SK-N-SH (cell line): ENCODE measurements at regions not wholly inside any gene's neighbourhood (a gene's known extent, or its start where the extent isn't known, plus 50 kb on each side); places are given as distances from the start of the nearest gene placed in this dataset.

Experiments used
- CTCF ChIA-PET: fragments of 300-600, 350-600 bp; formaldehyde crosslinking; extraction: SDS; loops from one replicate; lab custom pipeline; 2021; lab: Yijun Ruan, JAX
- POLR2A ChIA-PET: fragments of 350-600 bp; sonication (Branson Sonifier 250); formaldehyde crosslinking; extraction: SDS; loops from one replicate; lab custom pipeline; 2020; ENCODE audit warnings: antibody characterized with exemption, inconsistent platforms; lab: Yijun Ruan, JAX
- DNase-seq: peaks from one replicate; pipeline ENCODE4 v3.0.0; 2012
- H2AFZ ChIP-seq: fragments of 200-600 bp; sonication (generic); 2 replicates; pipeline ENCODE4 v1.8.1; 2016; ENCODE audit warnings: antibody characterized with exemption, mild to moderate bottlenecking, low read depth
- H3F3A ChIP-seq: fragments of 200-600 bp; sonication (generic); replicated peaks from 2 replicates; pipeline ENCODE3; 2016; ENCODE audit warnings: antibody characterized with exemption, mild to moderate bottlenecking; ENCODE audit not compliant: insufficient read depth
- H3K27ac ChIP-seq, 2 experiments: fragments of 200-500 bp in 1 of 2; fragments of 200-600 bp in 1 of 2; sonication (Bioruptor generic) in 1 of 2; sonication (generic), shearing (Covaris generic) in 1 of 2; 2 replicates each; pipeline versions ENCODE4 v1.5.1 to v1.6.1; 2014 to 2016; ENCODE audit warnings: low read depth in 2 of 2, inconsistent platforms in 1 of 2, low read length in 1 of 2, mild to moderate bottlenecking in 1 of 2, mixed read lengths in 1 of 2
- H3K27me3 ChIP-seq: fragments of 200-600 bp; sonication (generic), shearing (Covaris generic); 2 replicates; pipeline ENCODE4 v1.6.1; 2016; ENCODE audit warnings: mixed run types; ENCODE audit not compliant: insufficient read depth
- H3K36me3 ChIP-seq, 2 experiments: fragments of 200-500 bp in 1 of 2; fragments of 200-600 bp in 1 of 2; sonication (Bioruptor generic) in 1 of 2; sonication (generic) in 1 of 2; replicated peaks in 1 of 2; 2 replicates each; pipeline versions ENCODE3 to v1.5.1; 2014 to 2016; ENCODE audit warnings: low read length in 1 of 2, mild to moderate bottlenecking in 1 of 2; ENCODE audit not compliant: insufficient read depth in 2 of 2, control insufficient read depth in 1 of 2
- H3K4me1 ChIP-seq, 2 experiments: fragments of 200-500 bp in 1 of 2; fragments of 200-600 bp in 1 of 2; sonication (Bioruptor generic) in 1 of 2; sonication (generic), shearing (Covaris generic) in 1 of 2; 2 replicates each; pipeline versions ENCODE4 v1.5.1 to v1.6.1; 2014 to 2016; ENCODE audit warnings: low read depth in 1 of 2, low read length in 1 of 2, mixed run types in 1 of 2; ENCODE audit not compliant: insufficient read depth in 2 of 2, control insufficient read depth in 1 of 2
- H3K4me2 ChIP-seq: fragments of 200-600 bp; sonication (generic), shearing (Covaris generic); 2 replicates; pipeline ENCODE4 v1.6.1; 2017; ENCODE audit warnings: mixed run types
- H3K4me3 ChIP-seq, 2 experiments: fragments of 200-500 bp in 1 of 2; fragments of 200-600 bp in 1 of 2; sonication (Bioruptor generic) in 1 of 2; sonication (generic), shearing (Covaris generic) in 1 of 2; 2 replicates each; pipeline versions ENCODE4 v1.5.1 to v1.8.1; 2014 to 2016; ENCODE audit warnings: low read depth in 2 of 2, inconsistent platforms in 1 of 2, low read length in 1 of 2, mild to moderate bottlenecking in 1 of 2, mixed read lengths in 1 of 2, moderate library complexity in 1 of 2
- H3K79me2 ChIP-seq: fragments of 200-600 bp; sonication (generic); 2 replicates; pipeline ENCODE4 v1.8.1; 2017; ENCODE audit warnings: mild to moderate bottlenecking; ENCODE audit not compliant: insufficient read depth
- H3K9ac ChIP-seq: fragments of 200-600 bp; sonication (generic); 2 replicates; pipeline ENCODE4 v1.6.1; 2017; ENCODE audit warnings: mixed run types
- H3K9me2 ChIP-seq: fragments of 200-600 bp; sonication (generic); 2 replicates; pipeline ENCODE4 v1.6.1; 2017; ENCODE audit warnings: mixed run types
- H3K9me3 ChIP-seq: fragments of 200-600 bp; sonication (generic); 2 replicates; pipeline ENCODE4 v1.6.1; 2017; ENCODE audit warnings: mixed run types, mild to moderate bottlenecking, moderate library complexity
- H4K20me1 ChIP-seq: fragments of 200-600 bp; sonication (generic); 2 replicates; pipeline ENCODE4 v1.6.1; 2017; ENCODE audit warnings: mild to moderate bottlenecking, mixed run types; ENCODE audit not compliant: insufficient read depth
- EP300 ChIP-seq, 2 experiments: IDR thresholded peaks; 2 replicates each; pipeline versions ENCODE4 v1.4.0 to v1.6.1; 2012; ENCODE audit warnings: borderline replicate concordance in 1 of 2, low read depth in 1 of 2, low read length in 1 of 2
- EZH2phosphoT487 ChIP-seq: fragments of 200-600 bp; sonication (generic); IDR thresholded peaks from 2 replicates; pipeline ENCODE4 v1.6.1; 2017; ENCODE audit warnings: low read depth, mixed run types, mild to moderate bottlenecking, antibody characterized with exemption, moderate library complexity, borderline replicate concordance
- FOXJ3 ChIP-seq: sonication (generic); formaldehyde crosslinking; IDR thresholded peaks from 2 replicates; pipeline ENCODE4 v1.5.1; 2020; ENCODE audit warnings: mild to moderate bottlenecking, missing genetic modification reagents
- JUND ChIP-seq: IDR thresholded peaks from 2 replicates; pipeline ENCODE4 v1.4.0; 2012
- MEF2A ChIP-seq: IDR thresholded peaks from 2 replicates; pipeline ENCODE4 v1.4.0; 2012; ENCODE audit warnings: low read depth, borderline replicate concordance
- MXI1 ChIP-seq: IDR thresholded peaks from 2 replicates; pipeline ENCODE4 v1.6.1; 2012; ENCODE audit warnings: mild to moderate bottlenecking, low read depth, low read length, improper control_type of control experiment
- NFIC ChIP-seq: IDR thresholded peaks from 2 replicates; pipeline ENCODE4 v1.4.0; 2012; ENCODE audit warnings: borderline replicate concordance
- NRF1 ChIP-seq: IDR thresholded peaks from 2 replicates; pipeline ENCODE4 v1.6.1; 2012; ENCODE audit warnings: low read depth, mild to moderate bottlenecking, low read length
- PBX3 ChIP-seq: IDR thresholded peaks from 2 replicates; pipeline ENCODE4; 2012
- POLR2AphosphoS5 ChIP-seq: IDR thresholded peaks from 2 replicates; pipeline ENCODE4 v1.6.1; 2012; ENCODE audit warnings: low read depth, low read length
- RAD21 ChIP-seq: IDR thresholded peaks from 2 replicates; pipeline ENCODE4 v1.6.1; 2012; ENCODE audit warnings: mild to moderate bottlenecking, low read length
- RCOR1 ChIP-seq: fragments of 150-350 bp; IDR thresholded peaks from 2 replicates; pipeline ENCODE4 v1.6.1; 2017; ENCODE audit warnings: antibody characterized with exemption, low read length
- RFX5 ChIP-seq: IDR thresholded peaks from 2 replicates; pipeline ENCODE4 v1.6.1; 2012; ENCODE audit warnings: mild to moderate bottlenecking, improper control_type of control experiment, low read length
- RXRA ChIP-seq: IDR thresholded peaks from 2 replicates; pipeline ENCODE4 v1.4.0; 2012; ENCODE audit warnings: low read depth, mild to moderate bottlenecking, borderline replicate concordance
- SIN3A ChIP-seq: IDR thresholded peaks from 2 replicates; pipeline ENCODE4 v1.6.1; 2012; ENCODE audit warnings: low read depth, mild to moderate bottlenecking, low read length, moderate library complexity, borderline replicate concordance
- TCF12 ChIP-seq: IDR thresholded peaks from 2 replicates; pipeline ENCODE4 v1.4.0; 2012
- TEAD4 ChIP-seq: IDR thresholded peaks from 2 replicates; pipeline ENCODE4 v1.4.0; 2012; ENCODE audit warnings: mild to moderate bottlenecking, borderline replicate concordance; ENCODE audit not compliant: insufficient read depth
- USF1 ChIP-seq: IDR thresholded peaks from 2 replicates; pipeline ENCODE4 v1.4.0; 2012; ENCODE audit warnings: low read depth, borderline replicate concordance
- USF2 ChIP-seq: fragments of 150-350 bp; IDR thresholded peaks from 2 replicates; pipeline ENCODE4 v1.6.1; 2017; ENCODE audit warnings: antibody characterized with exemption, low read length, low read depth, borderline replicate concordance
- WGBS: methylation state at CpG from one replicate; pipeline ENCODE4 v1.1.6; 2017; ENCODE audit warnings: low lambda C conversion rate; 5-methylcytosine and 5-hydroxymethylcytosine counted together

- Histone ChIP-seq H3K36me3 (no peaks in the 10 kb centered on the region), H3K79me2 (no peaks in the 10 kb centered on the region), H2AFZ (no peak overlapping the region), H4K20me1 (no peaks in the 10 kb centered on the region), H3K9me2 (0 out of 2 replicates have a peak, but pooled peaks cover 3% of the 10 kb centered on the region), H3K27me3 (no peaks in the 10 kb centered on the region), H3K9me3 (no peaks in the 10 kb centered on the region), H3K4me3 (no peak overlapping the region), H3K27ac (no peak overlapping the region), H3K4me1 (no peaks in the 10 kb centered on the region; a peak in 1 of 4 replicates), H3K9ac (no peak overlapping the region), H3F3A (no peaks in the 10 kb centered on the region), H3K4me2 (no peak overlapping the region)
- CTCF ChIA-PET, result no interaction called here
- TF ChIP-seq RAD21 (no peak), RXRA (no peak), TCF12 (no peak), SIN3A (no peak), PBX3 (no peak), JUND (no peak), POLR2AphosphoS5 (no peak), MXI1 (no peak), MEF2A (no peak), TEAD4 (no peak), EP300 (IDR thresholded peaks at IDR 0.05; ENCODE audit: borderline replicate concordance in 1 of 2, low read depth in 1 of 2, low read length in 1 of 2) (no peak), USF1 (no peak), FOXJ3 (CRISPR knock-in tag) (no peak), RCOR1 (no peak), EZH2phosphoT487 (no peak), USF2 (no peak), NRF1 (no peak), NFIC (no peak), RFX5 (no peak)
- no peak for DNase-seq
- WGBS, result 86% methylated on average over 5 of the region's 5 CpGs
- POLR2A ChIA-PET, result no interaction called here
Measured at GRCh38 chr18:72433756-72434155, 110.4 kb downstream of the CBLN2 start.
